SKM-1 treated with dmso at 0.1 percent for 144 hours (cell line): ENCODE measurements at regions not wholly inside any gene's neighbourhood (a gene's known extent, or its start where the extent isn't known, plus 50 kb on each side); places are given as distances from the start of the nearest gene placed in this dataset.

ENCODE experiments used
- DNase-seq: peaks from one replicate; lab custom pipeline; 2025; ENCODE audit not compliant: unreplicated experiment; lab: John Stamatoyannopoulos, UW

- no peak for DNase-seq
Observed at GRCh38 chr2:228709788-228710371, 528.4 kb upstream of the SPHKAP start.

GRCh38 chr2:228707846-228708245, 526.4 kb upstream of the SPHKAP start:
- DNase-seq = no peak

- no peak for DNase-seq
Observed at GRCh38 chr2:228705318-228705717, 523.8 kb upstream of the SPHKAP start.

- no peak for DNase-seq
Observed at GRCh38 chr2:228703152-228703551, 521.7 kb upstream of the SPHKAP start.

GRCh38 chr2:228701506-228701905, 520.0 kb upstream of the SPHKAP start:
- DNase-seq = no peak

- DNase-seq = no peak
Observed at GRCh38 chr2:228700638-228701037, 519.2 kb upstream of the SPHKAP start.

GRCh38 chr2:228699888-228700287, 518.4 kb upstream of the SPHKAP start:
- no peak for DNase-seq

- no peak for DNase-seq
Observed at GRCh38 chr2:228699400-228699799, 517.9 kb upstream of the SPHKAP start.

GRCh38 chr2:228698963-228699362, 517.5 kb upstream of the SPHKAP start:
- no peak for DNase-seq

- no peak for DNase-seq
Observed at GRCh38 chr2:228697456-228697855, 516.0 kb upstream of the SPHKAP start.

GRCh38 chr2:228690681-228691080, 509.2 kb upstream of the SPHKAP start:
- DNase-seq = no peak

GRCh38 chr2:228689053-228689452, 507.6 kb upstream of the SPHKAP start:
- no peak for DNase-seq

GRCh38 chr2:228688007-228688645, 506.6 kb upstream of the SPHKAP start:
- peak; percentile 7 for DNase-seq

- no peak for DNase-seq
Observed at GRCh38 chr2:228681979-228682378, 500.5 kb upstream of the SPHKAP start.

- peak; percentile 6 for DNase-seq
Observed at GRCh38 chr2:228681426-228681825, 499.9 kb upstream of the SPHKAP start.

GRCh38 chr2:228678110-228678509, 496.6 kb upstream of the SPHKAP start:
- no peak for DNase-seq

GRCh38 chr2:228675646-228676045, 494.2 kb upstream of the SPHKAP start:
- DNase-seq = no peak

- DNase-seq = no peak
Observed at GRCh38 chr2:228675091-228675490, 493.6 kb upstream of the SPHKAP start.

GRCh38 chr2:228673876-228674554, 492.5 kb upstream of the SPHKAP start:
- no peak for DNase-seq

GRCh38 chr2:228669690-228670089, 488.2 kb upstream of the SPHKAP start:
- no peak for DNase-seq

- DNase-seq = no peak
Observed at GRCh38 chr2:228665232-228665631, 483.7 kb upstream of the SPHKAP start.

GRCh38 chr2:228658998-228659397, 477.5 kb upstream of the SPHKAP start:
- DNase-seq = no peak
